B cell (primary cell): ENCODE measurements at regions not wholly inside any gene's neighbourhood (a gene's known extent, or its start where the extent isn't known, plus 50 kb on each side); places are given as distances from the start of the nearest gene placed in this dataset.
"Not testable (repeated sequence)": the region's sequence is repeated elsewhere in the genome, so short reads cannot be mapped to it uniquely, and the experiment has no call there.

Experiments used
- EZH2 ChIP-seq: IDR thresholded peaks from 2 replicates; pipeline ENCODE4 v1.6.1; 2012; ENCODE audit warnings: borderline replicate concordance, low read depth, mild to moderate bottlenecking, moderate library complexity, low read length; ENCODE audit not compliant: insufficient read depth, poor library complexity, severe bottlenecking
- TF ChIP-seq, protein P1 (sequence below): fragments of 200-600 bp; IDR thresholded peaks from one replicate; pipeline ENCODE4 v1.8.0; 2022; ENCODE audit warnings: antibody characterized with exemption, mild to moderate bottlenecking

- TF ChIP-seq, protein P1, sequence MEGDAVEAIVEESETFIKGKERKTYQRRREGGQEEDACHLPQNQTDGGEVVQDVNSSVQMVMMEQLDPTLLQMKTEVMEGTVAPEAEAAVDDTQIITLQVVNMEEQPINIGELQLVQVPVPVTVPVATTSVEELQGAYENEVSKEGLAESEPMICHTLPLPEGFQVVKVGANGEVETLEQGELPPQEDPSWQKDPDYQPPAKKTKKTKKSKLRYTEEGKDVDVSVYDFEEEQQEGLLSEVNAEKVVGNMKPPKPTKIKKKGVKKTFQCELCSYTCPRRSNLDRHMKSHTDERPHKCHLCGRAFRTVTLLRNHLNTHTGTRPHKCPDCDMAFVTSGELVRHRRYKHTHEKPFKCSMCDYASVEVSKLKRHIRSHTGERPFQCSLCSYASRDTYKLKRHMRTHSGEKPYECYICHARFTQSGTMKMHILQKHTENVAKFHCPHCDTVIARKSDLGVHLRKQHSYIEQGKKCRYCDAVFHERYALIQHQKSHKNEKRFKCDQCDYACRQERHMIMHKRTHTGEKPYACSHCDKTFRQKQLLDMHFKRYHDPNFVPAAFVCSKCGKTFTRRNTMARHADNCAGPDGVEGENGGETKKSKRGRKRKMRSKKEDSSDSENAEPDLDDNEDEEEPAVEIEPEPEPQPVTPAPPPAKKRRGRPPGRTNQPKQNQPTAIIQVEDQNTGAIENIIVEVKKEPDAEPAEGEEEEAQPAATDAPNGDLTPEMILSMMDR, result not testable (repeated sequence)
- TF ChIP-seq EZH2, result not testable (repeated sequence)
Measured at GRCh38 chr5:21360754-21361153, 1372.8 kb upstream of the CDH18 start.
